OCI-LY3 (cell line): ENCODE measurements at regions not wholly inside any gene's neighbourhood (a gene's known extent, or its start where the extent isn't known, plus 50 kb on each side); places are given as distances from the start of the nearest gene placed in this dataset.

Experiments used
- H2AFZ ChIP-seq: fragments of 200-600, 300-600 bp; shearing (Covaris generic); 2 replicates; pipeline ENCODE4 v1.6.0; 2014; ENCODE audit warnings: antibody characterized with exemption, low read depth, low read length
- H3K27ac ChIP-seq: fragments of 200-600, 300-600 bp; sonication (generic); 2 replicates; pipeline ENCODE4 v1.5.1; 2014; ENCODE audit warnings: mild to moderate bottlenecking, low read length, moderate library complexity, mixed read lengths
- H3K27me3 ChIP-seq: fragments of 200-600, 300-600 bp; sonication (generic); 2 replicates; pipeline ENCODE4 v1.6.1; 2014; ENCODE audit warnings: low read depth, low read length, mixed read lengths
- H3K36me3 ChIP-seq: fragments of 200-600, 300-600 bp; sonication (generic); replicated peaks from 2 replicates; pipeline ENCODE3; 2014; ENCODE audit warnings: low read depth, low read length, mixed read lengths
- H3K4me1 ChIP-seq: fragments of 300-600, 200-600 bp; sonication (generic); 2 replicates; pipeline ENCODE4 v1.6.1; 2014; ENCODE audit warnings: low read length, mixed read lengths
- H3K4me2 ChIP-seq: fragments of 200-600, 300-600 bp; sonication (generic); 2 replicates; pipeline ENCODE4 v1.6.1; 2014; ENCODE audit warnings: low read length, mixed read lengths
- H3K4me3 ChIP-seq: fragments of 300-600, 200-600 bp; sonication (generic); 2 replicates; pipeline ENCODE4 v1.5.1; 2014; ENCODE audit warnings: antibody characterized with exemption, mild to moderate bottlenecking, low read length, moderate library complexity
- H3K79me2 ChIP-seq: fragments of 300-600, 200-600 bp; shearing (Covaris generic); 2 replicates; pipeline ENCODE4 v1.6.1; 2014; ENCODE audit warnings: mild to moderate bottlenecking, low read length, mixed read lengths
- H3K9ac ChIP-seq: fragments of 300-600, 200-600 bp; shearing (Covaris generic); 2 replicates; pipeline ENCODE4 v1.6.0; 2014; ENCODE audit warnings: mild to moderate bottlenecking, low read length, moderate library complexity
- H3K9me3 ChIP-seq: fragments of 200-600, 300-600 bp; shearing (Covaris generic); 2 replicates; pipeline ENCODE4 v1.6.1; 2014; ENCODE audit warnings: low read length, mixed read lengths; ENCODE audit not compliant: insufficient read depth
- H4K20me1 ChIP-seq: fragments of 200-600, 300-600 bp; sonication (generic); 2 replicates; pipeline ENCODE4 v1.6.1; 2016; ENCODE audit warnings: low read length, mixed read lengths; ENCODE audit not compliant: insufficient read depth
- CTCF ChIP-seq: fragments of 200-600, 300-600 bp; sonication (generic); IDR thresholded peaks from 2 replicates; pipeline ENCODE4 v1.5.1; 2014; ENCODE audit warnings: antibody characterized with exemption, low read length, low read depth
- EZH2phosphoT487 ChIP-seq: fragments of 200-600 bp; shearing (Covaris generic); IDR thresholded peaks from 2 replicates; pipeline ENCODE4 v1.6.1; 2018; ENCODE audit warnings: antibody characterized with exemption, mixed run types, low read depth

GRCh38 chr13:21822029-21822428 is 151.2 kb downstream of the FGF9 start:
- Histone ChIP-seq H3K9me3 (no peaks in the 10 kb centered on the region), H3K4me2 (no peak overlapping the region), H3K4me3 (no peak overlapping the region), H3K9ac (no peak overlapping the region), H3K27me3 (no peaks in the 10 kb centered on the region), H3K27ac (no peak overlapping the region), H2AFZ (no peak overlapping the region), H3K4me1 (no peaks in the 10 kb centered on the region), H4K20me1 (no peaks in the 10 kb centered on the region), H3K36me3 (no peaks in the 10 kb centered on the region), H3K79me2 (no peaks in the 10 kb centered on the region)
- TF ChIP-seq EZH2phosphoT487 (no peak), CTCF (no peak)

- Histone ChIP-seq H3K4me3 (no peak overlapping the region), H3K9ac (no peak overlapping the region), H3K79me2 (no peaks in the 10 kb centered on the region), H3K27me3 (no peaks in the 10 kb centered on the region), H2AFZ (no peak overlapping the region), H3K9me3 (no peaks in the 10 kb centered on the region), H3K4me2 (no peak overlapping the region), H3K4me1 (no peaks in the 10 kb centered on the region), H4K20me1 (no peaks in the 10 kb centered on the region), H3K36me3 (no peaks in the 10 kb centered on the region), H3K27ac (no peak overlapping the region)
- TF ChIP-seq CTCF = no peak
- TF ChIP-seq EZH2phosphoT487 = no peak
Observed at GRCh38 chr13:21823416-21823815, 152.5 kb downstream of the FGF9 start.

GRCh38 chr13:21823949-21824348 is 153.1 kb downstream of the FGF9 start:
- no peak overlapping the region for H3K4me2 ChIP-seq

GRCh38 chr13:21825186-21825585 is 154.3 kb downstream of the FGF9 start:
- Histone ChIP-seq H3K27ac (no peak overlapping the region), H3K4me2 (no peak overlapping the region)

More at GRCh38 chr13:21823949-21824348, 153.1 kb downstream of the FGF9 start:
- Histone ChIP-seq H3K9ac (no peak overlapping the region), H3K79me2 (no peaks in the 10 kb centered on the region), H3K36me3 (no peaks in the 10 kb centered on the region), H3K4me1 (no peaks in the 10 kb centered on the region), H3K27ac (no peak overlapping the region), H3K27me3 (no peaks in the 10 kb centered on the region), H3K9me3 (no peaks in the 10 kb centered on the region), H4K20me1 (no peaks in the 10 kb centered on the region), H2AFZ (no peak overlapping the region), H3K4me3 (no peak overlapping the region)
- TF ChIP-seq CTCF (no peak), EZH2phosphoT487 (no peak)

More at GRCh38 chr13:21825186-21825585, 154.3 kb downstream of the FGF9 start:
- no peaks in the 10 kb centered on the region for H3K36me3 ChIP-seq
- no peaks in the 10 kb centered on the region for H3K27me3 ChIP-seq
- no peaks in the 10 kb centered on the region for H3K79me2 ChIP-seq
- no peak for TF ChIP-seq CTCF
- no peak for TF ChIP-seq EZH2phosphoT487
- H3K4me1 ChIP-seq = no peaks in the 10 kb centered on the region
- H3K9ac ChIP-seq = no peak overlapping the region
- no peak overlapping the region for H2AFZ ChIP-seq
- no peaks in the 10 kb centered on the region for H3K9me3 ChIP-seq
- no peaks in the 10 kb centered on the region for H4K20me1 ChIP-seq
- no peak overlapping the region for H3K4me3 ChIP-seq
